EL (cell line): ENCODE measurements at regions not wholly inside any gene's neighbourhood (a gene's known extent, or its start where the extent isn't known, plus 50 kb on each side); places are given as distances from the start of the nearest gene placed in this dataset.

ENCODE experiments used
- DNase-seq: peaks from one replicate; pipeline ENCODE4 v3.0.0-alpha.2; 2016

- DNase-seq = no peak
Observed at GRCh38 chr16:6105115-6105514, 1007.5 kb upstream of the EEF2KMT start.

GRCh38 chr16:6104428-6104827 lies 1006.8 kb upstream of the EEF2KMT start:
- no peak for DNase-seq

GRCh38 chr16:6103561-6103960 lies 1006.0 kb upstream of the EEF2KMT start:
- DNase-seq = no peak

- DNase-seq = no peak
Observed at GRCh38 chr16:6099102-6099501, 1001.5 kb upstream of the EEF2KMT start.

- no peak for DNase-seq
Observed at GRCh38 chr16:6096931-6097670, 999.5 kb upstream of the EEF2KMT start.

GRCh38 chr16:6095414-6095813 lies 997.8 kb upstream of the EEF2KMT start:
- DNase-seq = no peak

GRCh38 chr16:6091021-6091420 lies 993.4 kb upstream of the EEF2KMT start:
- DNase-seq = no peak

GRCh38 chr16:6081320-6081976 lies 983.9 kb upstream of the EEF2KMT start:
- no peak for DNase-seq

GRCh38 chr16:6076631-6077030 lies 979.0 kb upstream of the EEF2KMT start:
- DNase-seq = no peak

GRCh38 chr16:6068063-6068462 lies 970.5 kb upstream of the EEF2KMT start:
- no peak for DNase-seq

GRCh38 chr16:6066652-6067051 lies 969.1 kb upstream of the EEF2KMT start:
- no peak for DNase-seq

GRCh38 chr16:6063526-6063925 lies 965.9 kb upstream of the EEF2KMT start:
- no peak for DNase-seq

- DNase-seq = no peak
Observed at GRCh38 chr16:6059671-6060070, 962.1 kb upstream of the EEF2KMT start.

- no peak for DNase-seq
Observed at GRCh38 chr16:6057821-6058220, 960.2 kb upstream of the EEF2KMT start.

GRCh38 chr16:6048017-6048416 lies 950.4 kb upstream of the EEF2KMT start:
- DNase-seq = no peak

GRCh38 chr16:6047325-6047724 lies 949.7 kb upstream of the EEF2KMT start:
- no peak for DNase-seq

- DNase-seq = no peak
Observed at GRCh38 chr16:6038941-6039645, 941.5 kb upstream of the EEF2KMT start.

GRCh38 chr16:6035161-6035560 lies 937.6 kb upstream of the EEF2KMT start:
- DNase-seq = no peak

- no peak for DNase-seq
Observed at GRCh38 chr16:6034511-6034910, 936.9 kb upstream of the EEF2KMT start.

GRCh38 chr16:6032438-6032837 lies 934.8 kb upstream of the EEF2KMT start:
- no peak for DNase-seq

- DNase-seq = no peak
Observed at GRCh38 chr16:6031567-6031966, 934.0 kb upstream of the EEF2KMT start.

- no peak for DNase-seq
Observed at GRCh38 chr16:6031102-6031501, 933.5 kb upstream of the EEF2KMT start.

- no peak for DNase-seq
Observed at GRCh38 chr16:6027733-6028132, 930.1 kb upstream of the EEF2KMT start.

GRCh38 chr16:6023449-6023848 lies 925.9 kb upstream of the EEF2KMT start:
- DNase-seq = no peak
